GM23338 (cell line): ENCODE measurements at regions not wholly inside any gene's neighbourhood (a gene's known extent, or its start where the extent isn't known, plus 50 kb on each side); places are given as distances from the start of the nearest gene placed in this dataset.

Experiments used
- CREB1 ChIP-seq: fragments of 250-450 bp; sonication (Bioruptor Pico); IDR thresholded peaks from 2 replicates; pipeline ENCODE4 v1.5.0; 2020; ENCODE audit warnings: low read depth, mild to moderate bottlenecking, moderate library complexity
- CTCF ChIP-seq, 2 experiments: fragments of 200-600 bp in 1 of 2; sonication (generic) in 1 of 2; conservative IDR thresholded peaks; 2 replicates each; pipeline versions ENCODE4 v1.5.1 to v1.6.1; 2016 to 2017; ENCODE audit warnings: antibody characterized with exemption in 2 of 2, low read depth in 2 of 2, mild to moderate bottlenecking in 2 of 2, moderate library complexity in 1 of 2
- ETS1 ChIP-seq: IDR thresholded peaks from 2 replicates; pipeline ENCODE4 v1.6.1; 2016; ENCODE audit warnings: antibody characterized with exemption
- EZH2 ChIP-seq: fragments of 200-600 bp; sonication (generic); IDR thresholded peaks from one replicate; pipeline ENCODE4 v1.8.0; 2017; ENCODE audit warnings: antibody characterized with exemption, mild to moderate bottlenecking, low read depth; ENCODE audit not compliant: unreplicated experiment
- EZH2phosphoT487 ChIP-seq: fragments of 200-600 bp; sonication (generic); IDR thresholded peaks from one replicate; pipeline ENCODE4 v1.8.1; 2018; ENCODE audit warnings: antibody characterized with exemption; ENCODE audit not compliant: unreplicated experiment
- POLR2AphosphoS5 ChIP-seq: IDR thresholded peaks from 2 replicates; pipeline ENCODE4 v1.6.1; 2016; ENCODE audit warnings: antibody characterized with exemption, low read depth
- TF ChIP-seq, protein P1 (sequence below): IDR thresholded peaks from one replicate; pipeline ENCODE4 v1.6.1; 2018; ENCODE audit warnings: antibody characterized with exemption; ENCODE audit not compliant: unreplicated experiment

DNA sequence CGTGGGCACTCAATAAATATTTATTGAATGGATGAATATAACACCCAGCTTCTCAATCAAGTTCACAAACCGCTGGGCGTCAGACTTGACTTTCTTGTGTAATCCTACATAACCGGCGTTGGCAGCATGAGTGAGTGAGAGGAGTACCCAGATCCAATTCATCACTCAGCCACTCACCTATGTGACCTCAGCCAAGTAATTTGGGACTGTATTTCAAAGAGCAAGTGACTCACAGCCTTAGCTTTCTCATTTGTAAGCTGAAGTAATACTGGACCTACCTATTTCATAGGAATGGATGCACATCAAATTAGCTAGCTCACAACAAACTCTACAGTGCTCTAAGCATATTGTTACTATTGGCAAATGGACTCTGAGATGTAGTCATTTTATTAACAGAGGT, 53.8 kb upstream of the FAM204A start:
- TF ChIP-seq ETS1 = no peak
- no peak for TF ChIP-seq CTCF (conservative IDR thresholded peaks at IDR 0.05; ENCODE audit: low read depth in 2 of 2)
- TF ChIP-seq POLR2AphosphoS5 = no peak
- TF ChIP-seq CREB1 (CRISPR knock-in tag) = no peak
- TF ChIP-seq EZH2phosphoT487 = no peak
- TF ChIP-seq, protein P1, sequence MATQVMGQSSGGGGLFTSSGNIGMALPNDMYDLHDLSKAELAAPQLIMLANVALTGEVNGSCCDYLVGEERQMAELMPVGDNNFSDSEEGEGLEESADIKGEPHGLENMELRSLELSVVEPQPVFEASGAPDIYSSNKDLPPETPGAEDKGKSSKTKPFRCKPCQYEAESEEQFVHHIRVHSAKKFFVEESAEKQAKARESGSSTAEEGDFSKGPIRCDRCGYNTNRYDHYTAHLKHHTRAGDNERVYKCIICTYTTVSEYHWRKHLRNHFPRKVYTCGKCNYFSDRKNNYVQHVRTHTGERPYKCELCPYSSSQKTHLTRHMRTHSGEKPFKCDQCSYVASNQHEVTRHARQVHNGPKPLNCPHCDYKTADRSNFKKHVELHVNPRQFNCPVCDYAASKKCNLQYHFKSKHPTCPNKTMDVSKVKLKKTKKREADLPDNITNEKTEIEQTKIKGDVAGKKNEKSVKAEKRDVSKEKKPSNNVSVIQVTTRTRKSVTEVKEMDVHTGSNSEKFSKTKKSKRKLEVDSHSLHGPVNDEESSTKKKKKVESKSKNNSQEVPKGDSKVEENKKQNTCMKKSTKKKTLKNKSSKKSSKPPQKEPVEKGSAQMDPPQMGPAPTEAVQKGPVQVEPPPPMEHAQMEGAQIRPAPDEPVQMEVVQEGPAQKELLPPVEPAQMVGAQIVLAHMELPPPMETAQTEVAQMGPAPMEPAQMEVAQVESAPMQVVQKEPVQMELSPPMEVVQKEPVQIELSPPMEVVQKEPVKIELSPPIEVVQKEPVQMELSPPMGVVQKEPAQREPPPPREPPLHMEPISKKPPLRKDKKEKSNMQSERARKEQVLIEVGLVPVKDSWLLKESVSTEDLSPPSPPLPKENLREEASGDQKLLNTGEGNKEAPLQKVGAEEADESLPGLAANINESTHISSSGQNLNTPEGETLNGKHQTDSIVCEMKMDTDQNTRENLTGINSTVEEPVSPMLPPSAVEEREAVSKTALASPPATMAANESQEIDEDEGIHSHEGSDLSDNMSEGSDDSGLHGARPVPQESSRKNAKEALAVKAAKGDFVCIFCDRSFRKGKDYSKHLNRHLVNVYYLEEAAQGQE = no peak
- TF ChIP-seq EZH2 = no peak
